GM23338 (cell line): ENCODE measurements at regions not wholly inside any gene's neighbourhood (a gene's known extent, or its start where the extent isn't known, plus 50 kb on each side); places are given as distances from the start of the nearest gene placed in this dataset.

Experiments
- ATAC-seq: fragments of 200-7000 bp; cut with Tn5 transposase; 3 replicates; pipeline ENCODE4 v1.9.1; 2020
- DNase-seq: peaks from one replicate; pipeline ENCODE4 v3.0.0-alpha.2; 2015; ENCODE audit warnings: low spot score
- H2AFZ ChIP-seq: fragments of 200-600 bp; sonication (generic); 2 replicates; pipeline ENCODE4 v1.8.0; 2016; ENCODE audit warnings: antibody characterized with exemption, mild to moderate bottlenecking, moderate library complexity
- H3F3A ChIP-seq: fragments of 200-600 bp; sonication (generic); replicated peaks from 2 replicates; pipeline ENCODE4 v1.8.0; 2017; ENCODE audit warnings: antibody characterized with exemption, mixed run types, low read depth
- H3K27ac ChIP-seq: fragments of 200-600 bp; sonication (generic); 2 replicates; pipeline ENCODE4 v1.6.1; 2016; ENCODE audit warnings: low read depth
- H3K27me3 ChIP-seq: fragments of 200-600 bp; sonication (generic); 2 replicates; pipeline ENCODE4 v1.8.0; 2016; ENCODE audit warnings: mild to moderate bottlenecking, mixed run types, moderate library complexity; ENCODE audit not compliant: insufficient read depth
- H3K36me3 ChIP-seq: fragments of 200-600 bp; sonication (generic); 2 replicates; pipeline ENCODE4 v1.8.0; 2016; ENCODE audit warnings: mild to moderate bottlenecking; ENCODE audit not compliant: insufficient read depth
- H3K4me1 ChIP-seq: fragments of 200-600 bp; sonication (generic); 2 replicates; pipeline ENCODE4 v1.8.0; 2016; ENCODE audit warnings: mild to moderate bottlenecking, moderate library complexity; ENCODE audit not compliant: insufficient read depth
- H3K4me2 ChIP-seq: fragments of 200-600 bp; sonication (generic); 2 replicates; pipeline ENCODE4 v1.7.1; 2017; ENCODE audit warnings: mixed run types
- H3K4me3 ChIP-seq: fragments of 200-600 bp; sonication (generic); 2 replicates; pipeline ENCODE4 v1.6.1; 2016; ENCODE audit warnings: mixed run types
- H3K79me2 ChIP-seq: fragments of 200-600 bp; sonication (generic); replicated peaks from 2 replicates; pipeline ENCODE4 v1.8.0; 2017; ENCODE audit warnings: mild to moderate bottlenecking; ENCODE audit not compliant: insufficient read depth
- H3K9me2 ChIP-seq: fragments of 200-600 bp; sonication (generic); 2 replicates; pipeline ENCODE4 v1.8.0; 2017; ENCODE audit not compliant: insufficient read depth
- H4K20me1 ChIP-seq: fragments of 200-600 bp; sonication (generic); replicated peaks from 2 replicates; pipeline ENCODE4 v1.8.0; 2017; ENCODE audit warnings: mild to moderate bottlenecking; ENCODE audit not compliant: insufficient read depth
- H3K27ac Mint-ChIP-seq: 2 replicates; pipeline ENCODE4 v1.8.0; 2020; ENCODE audit warnings: inconsistent platforms, mild to moderate bottlenecking, moderate library complexity, mixed read lengths
- H3K27me3 Mint-ChIP-seq: 3 replicates; pipeline ENCODE4 v1.8.0; 2022; ENCODE audit warnings: low read depth, mild to moderate bottlenecking, moderate library complexity, mixed read lengths, inconsistent platforms; ENCODE audit not compliant: insufficient read depth, poor library complexity
- H3K36me3 Mint-ChIP-seq: 3 replicates; pipeline ENCODE4 v1.8.0; 2021; ENCODE audit warnings: low read depth, mild to moderate bottlenecking, inconsistent platforms, moderate library complexity, mixed read lengths
- H3K4me1 Mint-ChIP-seq: 3 replicates; pipeline ENCODE4 v1.8.0; 2020; ENCODE audit warnings: mild to moderate bottlenecking, inconsistent platforms, mixed read lengths
- H3K4me3 Mint-ChIP-seq: 3 replicates; pipeline ENCODE4 v1.8.0; 2021; ENCODE audit warnings: moderate library complexity, mild to moderate bottlenecking, inconsistent platforms, mixed read lengths
- H3K9me3 Mint-ChIP-seq: 3 replicates; pipeline ENCODE4 v1.8.0; 2020; ENCODE audit warnings: moderate library complexity, mild to moderate bottlenecking, inconsistent platforms, mixed read lengths
- CREB1 ChIP-seq: fragments of 250-450 bp; sonication (Bioruptor Pico); IDR thresholded peaks from 2 replicates; pipeline ENCODE4 v1.5.0; 2020; ENCODE audit warnings: low read depth, mild to moderate bottlenecking, moderate library complexity
- CTCF ChIP-seq, 2 experiments: fragments of 200-600 bp in 1 of 2; sonication (generic) in 1 of 2; conservative IDR thresholded peaks; 2 replicates each; pipeline versions ENCODE4 v1.5.1 to v1.6.1; 2016 to 2017; ENCODE audit warnings: antibody characterized with exemption in 2 of 2, low read depth in 2 of 2, mild to moderate bottlenecking in 2 of 2, moderate library complexity in 1 of 2
- EZH2 ChIP-seq: fragments of 200-600 bp; sonication (generic); IDR thresholded peaks from one replicate; pipeline ENCODE4 v1.8.0; 2017; ENCODE audit warnings: antibody characterized with exemption, mild to moderate bottlenecking, low read depth; ENCODE audit not compliant: unreplicated experiment
- EZH2phosphoT487 ChIP-seq: fragments of 200-600 bp; sonication (generic); IDR thresholded peaks from one replicate; pipeline ENCODE4 v1.8.1; 2018; ENCODE audit warnings: antibody characterized with exemption; ENCODE audit not compliant: unreplicated experiment
- JUNB ChIP-seq: IDR thresholded peaks from one replicate; pipeline ENCODE4 v1.6.1; 2016; ENCODE audit warnings: antibody characterized with exemption; ENCODE audit not compliant: unreplicated experiment
- NANOG ChIP-seq: IDR thresholded peaks from 2 replicates; pipeline ENCODE4 v1.6.1; 2016; ENCODE audit warnings: antibody characterized with exemption, borderline replicate concordance
- POLR2AphosphoS5 ChIP-seq: IDR thresholded peaks from 2 replicates; pipeline ENCODE4 v1.6.1; 2016; ENCODE audit warnings: antibody characterized with exemption, low read depth
- STAT1 ChIP-seq: IDR thresholded peaks from one replicate; pipeline ENCODE4 v1.6.1; 2016; ENCODE audit warnings: antibody characterized with exemption; ENCODE audit not compliant: unreplicated experiment
- ZNF114 ChIP-seq: fragments of 250-450 bp; sonication (Bioruptor Pico); IDR thresholded peaks from 2 replicates; pipeline ENCODE4 v1.5.0; 2020; ENCODE audit warnings: mild to moderate bottlenecking, moderate library complexity
- ZNF331 ChIP-seq: fragments of 250-450 bp; sonication (Bioruptor Pico); IDR thresholded peaks from 2 replicates; pipeline ENCODE4 v1.5.0; 2020; ENCODE audit warnings: low read depth, mild to moderate bottlenecking, moderate library complexity
- TF ChIP-seq, protein P1 (sequence below): IDR thresholded peaks from one replicate; pipeline ENCODE4 v1.6.1; 2018; ENCODE audit warnings: antibody characterized with exemption; ENCODE audit not compliant: unreplicated experiment
- TF ChIP-seq, protein P2 (sequence below): fragments of 250-450 bp; sonication (Bioruptor Pico); IDR thresholded peaks from 2 replicates; pipeline ENCODE4 v1.5.0; 2020; ENCODE audit warnings: mild to moderate bottlenecking, moderate library complexity
- TF ChIP-seq, protein P3 (sequence below): IDR thresholded peaks from 2 replicates; pipeline ENCODE4 v1.6.1; 2016; ENCODE audit warnings: antibody characterized with exemption

GRCh38 chr3:63116922-63117321 lies 161.2 kb upstream of the SYNPR start:
- Mint-ChIP-seq H3K27me3 (no peaks in the 10 kb centered on the region), H3K27ac (no peak overlapping the region), H3K36me3 (peaks cover 28% of the 10 kb centered on the region), H3K4me1 (no peaks in the 10 kb centered on the region), H3K4me3 (no peak overlapping the region), H3K9me3 (peaks cover 24% of the 10 kb centered on the region)
- 0 out of 2 replicates have a peak, but pooled peaks cover 3% of the 10 kb centered on the region for H3K9me2 ChIP-seq
- ATAC-seq (no peak), DNase-seq (no peak)
- H2AFZ ChIP-seq, result no peak overlapping the region
- no peak overlapping the region for H3K27ac ChIP-seq
- H3K4me1 ChIP-seq, result no peaks in the 10 kb centered on the region
- no peaks in the 10 kb centered on the region for H4K20me1 ChIP-seq
- H3K4me3 ChIP-seq, result no peak overlapping the region
- H3K27me3 ChIP-seq, result no peaks in the 10 kb centered on the region
- no peaks in the 10 kb centered on the region; the same call in 1 of the 2 replicates for H3K79me2 ChIP-seq
- no peak overlapping the region for H3K4me2 ChIP-seq
- H3K36me3 ChIP-seq, result peaks cover 2% of the 10 kb centered on the region; the same call in 1 of the 2 replicates
- H3F3A ChIP-seq, result no peaks in the 10 kb centered on the region
- TF ChIP-seq STAT1, result no peak
- no peak for TF ChIP-seq JUNB
- no peak for TF ChIP-seq ZNF114 (CRISPR knock-in tag)
- TF ChIP-seq, protein P1, sequence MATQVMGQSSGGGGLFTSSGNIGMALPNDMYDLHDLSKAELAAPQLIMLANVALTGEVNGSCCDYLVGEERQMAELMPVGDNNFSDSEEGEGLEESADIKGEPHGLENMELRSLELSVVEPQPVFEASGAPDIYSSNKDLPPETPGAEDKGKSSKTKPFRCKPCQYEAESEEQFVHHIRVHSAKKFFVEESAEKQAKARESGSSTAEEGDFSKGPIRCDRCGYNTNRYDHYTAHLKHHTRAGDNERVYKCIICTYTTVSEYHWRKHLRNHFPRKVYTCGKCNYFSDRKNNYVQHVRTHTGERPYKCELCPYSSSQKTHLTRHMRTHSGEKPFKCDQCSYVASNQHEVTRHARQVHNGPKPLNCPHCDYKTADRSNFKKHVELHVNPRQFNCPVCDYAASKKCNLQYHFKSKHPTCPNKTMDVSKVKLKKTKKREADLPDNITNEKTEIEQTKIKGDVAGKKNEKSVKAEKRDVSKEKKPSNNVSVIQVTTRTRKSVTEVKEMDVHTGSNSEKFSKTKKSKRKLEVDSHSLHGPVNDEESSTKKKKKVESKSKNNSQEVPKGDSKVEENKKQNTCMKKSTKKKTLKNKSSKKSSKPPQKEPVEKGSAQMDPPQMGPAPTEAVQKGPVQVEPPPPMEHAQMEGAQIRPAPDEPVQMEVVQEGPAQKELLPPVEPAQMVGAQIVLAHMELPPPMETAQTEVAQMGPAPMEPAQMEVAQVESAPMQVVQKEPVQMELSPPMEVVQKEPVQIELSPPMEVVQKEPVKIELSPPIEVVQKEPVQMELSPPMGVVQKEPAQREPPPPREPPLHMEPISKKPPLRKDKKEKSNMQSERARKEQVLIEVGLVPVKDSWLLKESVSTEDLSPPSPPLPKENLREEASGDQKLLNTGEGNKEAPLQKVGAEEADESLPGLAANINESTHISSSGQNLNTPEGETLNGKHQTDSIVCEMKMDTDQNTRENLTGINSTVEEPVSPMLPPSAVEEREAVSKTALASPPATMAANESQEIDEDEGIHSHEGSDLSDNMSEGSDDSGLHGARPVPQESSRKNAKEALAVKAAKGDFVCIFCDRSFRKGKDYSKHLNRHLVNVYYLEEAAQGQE, result no peak
- TF ChIP-seq EZH2phosphoT487, result no peak
- TF ChIP-seq NANOG, result no peak
- TF ChIP-seq, protein P2, sequence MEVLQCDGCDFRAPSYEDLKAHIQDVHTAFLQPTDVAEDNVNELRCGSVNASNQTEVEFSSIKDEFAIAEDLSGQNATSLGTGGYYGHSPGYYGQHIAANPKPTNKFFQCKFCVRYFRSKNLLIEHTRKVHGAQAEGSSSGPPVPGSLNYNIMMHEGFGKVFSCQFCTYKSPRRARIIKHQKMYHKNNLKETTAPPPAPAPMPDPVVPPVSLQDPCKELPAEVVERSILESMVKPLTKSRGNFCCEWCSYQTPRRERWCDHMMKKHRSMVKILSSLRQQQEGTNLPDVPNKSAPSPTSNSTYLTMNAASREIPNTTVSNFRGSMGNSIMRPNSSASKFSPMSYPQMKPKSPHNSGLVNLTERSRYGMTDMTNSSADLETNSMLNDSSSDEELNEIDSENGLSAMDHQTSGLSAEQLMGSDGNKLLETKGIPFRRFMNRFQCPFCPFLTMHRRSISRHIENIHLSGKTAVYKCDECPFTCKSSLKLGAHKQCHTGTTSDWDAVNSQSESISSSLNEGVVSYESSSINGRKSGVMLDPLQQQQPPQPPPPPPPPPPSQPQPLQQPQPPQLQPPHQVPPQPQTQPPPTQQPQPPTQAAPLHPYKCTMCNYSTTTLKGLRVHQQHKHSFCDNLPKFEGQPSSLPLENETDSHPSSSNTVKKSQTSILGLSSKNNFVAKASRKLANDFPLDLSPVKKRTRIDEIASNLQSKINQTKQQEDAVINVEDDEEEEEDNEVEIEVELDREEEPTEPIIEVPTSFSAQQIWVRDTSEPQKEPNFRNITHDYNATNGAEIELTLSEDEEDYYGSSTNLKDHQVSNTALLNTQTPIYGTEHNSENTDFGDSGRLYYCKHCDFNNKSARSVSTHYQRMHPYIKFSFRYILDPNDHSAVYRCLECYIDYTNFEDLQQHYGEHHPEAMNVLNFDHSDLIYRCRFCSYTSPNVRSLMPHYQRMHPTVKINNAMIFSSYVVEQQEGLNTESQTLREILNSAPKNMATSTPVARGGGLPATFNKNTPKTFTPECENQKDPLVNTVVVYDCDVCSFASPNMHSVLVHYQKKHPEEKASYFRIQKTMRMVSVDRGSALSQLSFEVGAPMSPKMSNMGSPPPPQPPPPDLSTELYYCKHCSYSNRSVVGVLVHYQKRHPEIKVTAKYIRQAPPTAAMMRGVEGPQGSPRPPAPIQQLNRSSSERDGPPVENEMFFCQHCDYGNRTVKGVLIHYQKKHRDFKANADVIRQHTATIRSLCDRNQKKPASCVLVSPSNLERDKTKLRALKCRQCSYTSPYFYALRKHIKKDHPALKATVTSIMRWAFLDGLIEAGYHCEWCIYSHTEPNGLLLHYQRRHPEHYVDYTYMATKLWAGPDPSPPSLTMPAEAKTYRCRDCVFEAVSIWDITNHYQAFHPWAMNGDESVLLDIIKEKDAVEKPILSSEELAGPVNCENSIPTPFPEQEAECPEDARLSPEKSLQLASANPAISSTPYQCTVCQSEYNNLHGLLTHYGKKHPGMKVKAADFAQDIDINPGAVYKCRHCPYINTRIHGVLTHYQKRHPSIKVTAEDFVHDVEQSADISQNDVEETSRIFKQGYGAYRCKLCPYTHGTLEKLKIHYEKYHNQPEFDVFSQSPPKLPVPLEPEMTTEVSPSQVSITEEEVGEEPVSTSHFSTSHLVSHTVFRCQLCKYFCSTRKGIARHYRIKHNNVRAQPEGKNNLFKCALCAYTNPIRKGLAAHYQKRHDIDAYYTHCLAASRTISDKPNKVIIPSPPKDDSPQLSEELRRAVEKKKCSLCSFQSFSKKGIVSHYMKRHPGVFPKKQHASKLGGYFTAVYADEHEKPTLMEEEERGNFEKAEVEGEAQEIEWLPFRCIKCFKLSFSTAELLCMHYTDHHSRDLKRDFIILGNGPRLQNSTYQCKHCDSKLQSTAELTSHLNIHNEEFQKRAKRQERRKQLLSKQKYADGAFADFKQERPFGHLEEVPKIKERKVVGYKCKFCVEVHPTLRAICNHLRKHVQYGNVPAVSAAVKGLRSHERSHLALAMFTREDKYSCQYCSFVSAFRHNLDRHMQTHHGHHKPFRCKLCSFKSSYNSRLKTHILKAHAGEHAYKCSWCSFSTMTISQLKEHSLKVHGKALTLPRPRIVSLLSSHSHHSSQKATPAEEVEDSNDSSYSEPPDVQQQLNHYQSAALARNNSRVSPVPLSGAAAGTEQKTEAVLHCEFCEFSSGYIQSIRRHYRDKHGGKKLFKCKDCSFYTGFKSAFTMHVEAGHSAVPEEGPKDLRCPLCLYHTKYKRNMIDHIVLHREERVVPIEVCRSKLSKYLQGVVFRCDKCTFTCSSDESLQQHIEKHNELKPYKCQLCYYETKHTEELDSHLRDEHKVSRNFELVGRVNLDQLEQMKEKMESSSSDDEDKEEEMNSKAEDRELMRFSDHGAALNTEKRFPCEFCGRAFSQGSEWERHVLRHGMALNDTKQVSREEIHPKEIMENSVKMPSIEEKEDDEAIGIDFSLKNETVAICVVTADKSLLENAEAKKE (CRISPR knock-in tag), result no peak
- no peak for TF ChIP-seq ZNF331
- no peak for TF ChIP-seq CREB1 (CRISPR knock-in tag)
- no peak for TF ChIP-seq POLR2AphosphoS5
- TF ChIP-seq CTCF (conservative IDR thresholded peaks at IDR 0.05; ENCODE audit: low read depth in 2 of 2), result no peak
- TF ChIP-seq EZH2, result no peak
- TF ChIP-seq, protein P3, sequence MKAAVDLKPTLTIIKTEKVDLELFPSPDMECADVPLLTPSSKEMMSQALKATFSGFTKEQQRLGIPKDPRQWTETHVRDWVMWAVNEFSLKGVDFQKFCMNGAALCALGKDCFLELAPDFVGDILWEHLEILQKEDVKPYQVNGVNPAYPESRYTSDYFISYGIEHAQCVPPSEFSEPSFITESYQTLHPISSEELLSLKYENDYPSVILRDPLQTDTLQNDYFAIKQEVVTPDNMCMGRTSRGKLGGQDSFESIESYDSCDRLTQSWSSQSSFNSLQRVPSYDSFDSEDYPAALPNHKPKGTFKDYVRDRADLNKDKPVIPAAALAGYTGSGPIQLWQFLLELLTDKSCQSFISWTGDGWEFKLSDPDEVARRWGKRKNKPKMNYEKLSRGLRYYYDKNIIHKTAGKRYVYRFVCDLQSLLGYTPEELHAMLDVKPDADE, result no peak
